WTC11 (cell line): ENCODE measurements at regions not wholly inside any gene's neighbourhood (a gene's known extent, or its start where the extent isn't known, plus 50 kb on each side); places are given as distances from the start of the nearest gene placed in this dataset.
"Not testable (repeated sequence)": the region's sequence is repeated elsewhere in the genome, so short reads cannot be mapped to it uniquely, and the experiment has no call there.

Experiments
- ATAC-seq: fragments of 200-7000 bp; cut with Tn5 transposase; 2 replicates; pipeline ENCODE4 v1.10.0; 2021; ENCODE audit warnings: mild to moderate bottlenecking, moderate library complexity
- CTCF ChIA-PET: fragments of 300-600 bp; sonication (Branson Sonifier 250); formaldehyde crosslinking; loops from one replicate; lab custom pipeline; 2021; ENCODE audit warnings: antibody characterized with exemption; lab: Charles Lee
- POLR2A ChIA-PET: fragments of 350-600 bp; sonication (Branson Sonifier 250); formaldehyde crosslinking; loops from one replicate; lab custom pipeline; 2021; ENCODE audit warnings: antibody characterized with exemption; lab: Charles Lee
- DNase-seq: peaks from one replicate; pipeline ENCODE4 v3.0.0; 2021; ENCODE audit warnings: low spot score
- H3K27ac Mint-ChIP-seq: 2 replicates; pipeline ENCODE4 v1.8.0; 2021; ENCODE audit warnings: mixed read lengths
- H3K27me3 Mint-ChIP-seq: 2 replicates; pipeline ENCODE4 v1.8.0; 2021; ENCODE audit warnings: low read depth, mild to moderate bottlenecking, moderate library complexity, mixed read lengths
- H3K36me3 Mint-ChIP-seq: 2 replicates; pipeline ENCODE4 v1.8.0; 2021; ENCODE audit warnings: mixed read lengths
- H3K4me1 Mint-ChIP-seq: 2 replicates; pipeline ENCODE4 v1.8.0; 2022; ENCODE audit warnings: mixed read lengths
- H3K4me3 Mint-ChIP-seq: 2 replicates; pipeline ENCODE4 v1.8.0; 2021; ENCODE audit warnings: mild to moderate bottlenecking, moderate library complexity, mixed read lengths
- H3K9me3 Mint-ChIP-seq: 2 replicates; pipeline ENCODE4 v1.8.0; 2021; ENCODE audit warnings: mixed read lengths
- CREB1 ChIP-seq: sonication (generic); formaldehyde crosslinking; IDR thresholded peaks from 2 replicates; pipeline ENCODE4 v1.8.0; 2023; ENCODE audit warnings: mild to moderate bottlenecking, missing genetic modification reagents
- E2F1 ChIP-seq: sonication (generic); formaldehyde crosslinking; IDR thresholded peaks from 2 replicates; pipeline ENCODE4 v1.8.0; 2022; ENCODE audit warnings: mild to moderate bottlenecking, missing genetic modification reagents
- FOXK1 ChIP-seq: sonication (generic); formaldehyde crosslinking; IDR thresholded peaks from 2 replicates; pipeline ENCODE4 v1.8.0; 2022; ENCODE audit warnings: mild to moderate bottlenecking, moderate library complexity, missing genetic modification reagents
- IRF2 ChIP-seq: sonication (generic); formaldehyde crosslinking; IDR thresholded peaks from 2 replicates; pipeline ENCODE4 v1.8.0; 2022; ENCODE audit warnings: low read depth, missing genetic modification reagents, borderline replicate concordance
- JUN ChIP-seq: sonication (generic); formaldehyde crosslinking; IDR thresholded peaks from 2 replicates; pipeline ENCODE4 v1.8.0; 2023; ENCODE audit warnings: mild to moderate bottlenecking, missing genetic modification reagents
- MLX ChIP-seq: sonication (generic); formaldehyde crosslinking; IDR thresholded peaks from 2 replicates; pipeline ENCODE4 v1.8.1; 2023; ENCODE audit warnings: mild to moderate bottlenecking, missing genetic modification reagents, moderate library complexity
- PREB ChIP-seq: sonication (generic); formaldehyde crosslinking; IDR thresholded peaks from 2 replicates; pipeline ENCODE4 v1.8.1; 2022; ENCODE audit warnings: mild to moderate bottlenecking, missing genetic modification reagents, moderate library complexity, borderline replicate concordance
- SP1 ChIP-seq: sonication (generic); formaldehyde crosslinking; conservative IDR thresholded peaks from 2 replicates; pipeline ENCODE4 v1.8.1; 2022; ENCODE audit warnings: missing genetic modification reagents
- TEAD1 ChIP-seq: sonication (generic); formaldehyde crosslinking; IDR thresholded peaks from 2 replicates; pipeline ENCODE4 v1.8.0; 2022; ENCODE audit warnings: mild to moderate bottlenecking, missing genetic modification reagents
- ZNF121 ChIP-seq: sonication (generic); formaldehyde crosslinking; IDR thresholded peaks from 2 replicates; pipeline ENCODE4 v1.8.0; 2023; ENCODE audit warnings: missing genetic modification reagents
- ZNF281 ChIP-seq: sonication (generic); formaldehyde crosslinking; IDR thresholded peaks from 2 replicates; pipeline ENCODE4 v1.8.0; 2023; ENCODE audit warnings: mild to moderate bottlenecking, missing genetic modification reagents
- ZNF532 ChIP-seq: fragments of 250-450 bp; sonication (Bioruptor Pico); IDR thresholded peaks from 2 replicates; pipeline ENCODE4 v1.9.0; 2021; ENCODE audit warnings: mild to moderate bottlenecking, borderline replicate concordance

- Mint-ChIP-seq H3K4me1 (peaks cover 29% of the 10 kb centered on the region), H3K9me3 (no peaks in the 10 kb centered on the region), H3K4me3 (no peak overlapping the region; the same call in 1 of the 2 replicates)
- POLR2A ChIA-PET: no interaction called here
- ATAC-seq: no peak
- TF ChIP-seq SP1 (CRISPR knock-in tag) (no peak), ZNF532 (CRISPR knock-in tag) (no peak), FOXK1 (CRISPR knock-in tag) (no peak), IRF2 (CRISPR knock-in tag) (no peak), PREB (CRISPR knock-in tag) (no peak), ZNF121 (CRISPR knock-in tag) (no peak), JUN (CRISPR knock-in tag) (no peak), CREB1 (CRISPR knock-in tag) (no peak), ZNF281 (no peak), E2F1 (CRISPR knock-in tag) (no peak), TEAD1 (CRISPR knock-in tag) (no peak), MLX (CRISPR knock-in tag) (no peak)
- TF ChIP-seq, all 79 proteins: peak for 0
- Mint-ChIP-seq H3K36me3 (no peaks in the 10 kb centered on the region), H3K27ac (no peak overlapping the region; the same call in 1 of the 2 replicates), H3K27me3 (no peaks in the 10 kb centered on the region; the same call in 1 of the 2 replicates)
- DNase-seq: no peak
- CTCF ChIA-PET: interaction anchor here (1.4 to 4.0 kb wide), 2 partner anchors 9 to 17 kb away, joined by 4 to 28 read pairs; no protein-coding TSS in a partner anchor
These were observed 360.8 kb downstream of the MATN1 start for GRCh38 chr1:30362603-30362990.

- CTCF ChIA-PET: interaction anchor here (1.4 to 4.0 kb wide), 2 partner anchors 8 to 18 kb away, joined by 4 to 28 read pairs; no protein-coding TSS in a partner anchor
- DNase-seq, H3K36me3 Mint-ChIP-seq, H3K27me3 Mint-ChIP-seq, H3K27ac Mint-ChIP-seq, ATAC-seq, H3K4me3 Mint-ChIP-seq, H3K9me3 Mint-ChIP-seq, POLR2A ChIA-PET: not testable (repeated sequence)
- H3K4me1 Mint-ChIP-seq: peaks cover 29% of the 10 kb centered on the region
These were observed 361.3 kb downstream of the MATN1 start for GRCh38 chr1:30361890-30362602.
